C4-2B (cell line): ENCODE measurements at regions not wholly inside any gene's neighbourhood (a gene's known extent, or its start where the extent isn't known, plus 50 kb on each side); places are given as distances from the start of the nearest gene placed in this dataset.

Experiments
- ZFX ChIP-seq: fragments of 450-650 bp; IDR thresholded peaks from 2 replicates; pipeline ENCODE4 v1.6.1; 2017
- TF ChIP-seq, protein P1 (sequence below): fragments of 450-650 bp; conservative IDR thresholded peaks from 2 replicates; pipeline ENCODE4 v1.5.1; 2017; ENCODE audit warnings: mild to moderate bottlenecking

DNA sequence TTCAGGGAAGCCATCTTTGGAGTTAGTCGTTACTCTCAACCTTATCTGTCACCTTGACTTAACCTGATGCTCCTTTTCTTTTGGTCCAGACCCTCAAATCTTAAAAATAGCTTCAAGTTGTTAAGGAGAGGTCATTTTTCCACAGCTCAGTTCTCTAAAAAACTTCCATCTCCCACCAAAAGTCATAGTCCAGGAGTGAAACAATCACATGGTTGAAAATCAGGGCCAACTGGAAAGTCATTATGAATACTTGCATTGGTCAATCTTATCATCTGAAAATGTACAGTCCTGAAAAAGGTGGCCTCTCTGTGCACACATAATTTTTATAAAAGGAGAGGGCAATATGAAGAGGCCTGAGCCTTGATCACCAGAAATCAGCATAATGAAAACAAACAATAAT, 195.7 kb downstream of the BCAS1 start:
- TF ChIP-seq, protein P1, sequence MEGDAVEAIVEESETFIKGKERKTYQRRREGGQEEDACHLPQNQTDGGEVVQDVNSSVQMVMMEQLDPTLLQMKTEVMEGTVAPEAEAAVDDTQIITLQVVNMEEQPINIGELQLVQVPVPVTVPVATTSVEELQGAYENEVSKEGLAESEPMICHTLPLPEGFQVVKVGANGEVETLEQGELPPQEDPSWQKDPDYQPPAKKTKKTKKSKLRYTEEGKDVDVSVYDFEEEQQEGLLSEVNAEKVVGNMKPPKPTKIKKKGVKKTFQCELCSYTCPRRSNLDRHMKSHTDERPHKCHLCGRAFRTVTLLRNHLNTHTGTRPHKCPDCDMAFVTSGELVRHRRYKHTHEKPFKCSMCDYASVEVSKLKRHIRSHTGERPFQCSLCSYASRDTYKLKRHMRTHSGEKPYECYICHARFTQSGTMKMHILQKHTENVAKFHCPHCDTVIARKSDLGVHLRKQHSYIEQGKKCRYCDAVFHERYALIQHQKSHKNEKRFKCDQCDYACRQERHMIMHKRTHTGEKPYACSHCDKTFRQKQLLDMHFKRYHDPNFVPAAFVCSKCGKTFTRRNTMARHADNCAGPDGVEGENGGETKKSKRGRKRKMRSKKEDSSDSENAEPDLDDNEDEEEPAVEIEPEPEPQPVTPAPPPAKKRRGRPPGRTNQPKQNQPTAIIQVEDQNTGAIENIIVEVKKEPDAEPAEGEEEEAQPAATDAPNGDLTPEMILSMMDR: no peak
- TF ChIP-seq ZFX: no peak
